ENCODE measurements at regions not wholly inside any gene's neighbourhood (a gene's known extent, or its start where the extent isn't known, plus 50 kb on each side); places are given as distances from the start of the nearest gene placed in this dataset.
A peak's percentile ranks its signal among the peaks of the same experiment; 100 is the strongest.

- no peaks in the 10 kb centered on the region for H3K79me2 ChIP-seq (ENCODE audit: control insufficient read depth, insufficient read depth, low read length)
- no peak overlapping the region for H2BK15ac ChIP-seq (replicated peaks; ENCODE audit: low read depth)
- no peak overlapping the region for H3K56ac ChIP-seq (ENCODE audit: low read length)
- H2BK5ac ChIP-seq (ENCODE audit: low read length) = no peak overlapping the region
- peak overlapping the region; percentile 5 for H4K8ac ChIP-seq (ENCODE audit: low read depth, low read length)
- H3K4me3 ChIP-seq (ENCODE audit: low read length) = no peak overlapping the region
- H3K4ac ChIP-seq (ENCODE audit: low read depth, low read length) = no peak overlapping the region
- no peaks in the 10 kb centered on the region for H3K36me3 ChIP-seq (ENCODE audit: control insufficient read depth, insufficient read depth, low read length)
- H3K4me1 ChIP-seq (ENCODE audit: control insufficient read depth, low read depth, low read length) = no peaks in the 10 kb centered on the region
- no peak overlapping the region for H3K18ac ChIP-seq (ENCODE audit: low read length)
- no peak overlapping the region for H2BK120ac ChIP-seq (ENCODE audit: low read depth, low read length)
- H3K27ac ChIP-seq (ENCODE audit: low read depth, low read length) = no peak overlapping the region
- H3K79me1 ChIP-seq (ENCODE audit: low read length) = no peaks in the 10 kb centered on the region
- WGBS (ENCODE audit: extremely low coverage, insufficient coverage, low lambda C conversion rate) = no CpG with 5 or more reads among the region's 3 CpGs
- H3K9ac ChIP-seq (ENCODE audit: low read length) = no peak overlapping the region
- H3K23ac ChIP-seq (ENCODE audit: low read length) = no peak overlapping the region
- H2AK5ac ChIP-seq (ENCODE audit: low read length) = no peak overlapping the region
- H3K27me3 ChIP-seq (ENCODE audit: insufficient read depth, low read length, poor library complexity) = no peaks in the 10 kb centered on the region
- no peak overlapping the region for H4K5ac ChIP-seq (ENCODE audit: low read length)
- DNase-seq = no peak
- no peak overlapping the region for H3K4me2 ChIP-seq (ENCODE audit: low read length)
Observed at GRCh38 chr2:198917926-198918720, 539.6 kb downstream of the SATB2 start.

DNA sequence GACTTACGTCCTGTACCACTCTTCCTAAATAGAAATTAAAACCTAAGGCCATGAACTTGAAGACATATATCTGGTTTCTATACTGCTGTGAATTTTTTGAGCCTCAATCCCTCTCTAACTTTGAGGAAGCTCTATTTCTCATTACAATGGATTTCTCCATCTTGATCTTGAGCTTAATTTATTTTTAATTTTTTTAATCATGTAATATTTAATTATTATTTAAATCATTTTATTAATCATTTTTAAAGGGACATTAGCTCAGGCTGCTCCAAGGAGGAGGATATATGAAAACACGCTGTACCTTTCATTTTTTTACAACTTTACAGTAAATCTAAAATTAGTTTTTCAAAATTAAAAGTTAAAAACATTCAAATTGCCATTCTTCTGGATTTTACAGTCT, 540.5 kb downstream of the SATB2 start:
- no peak overlapping the region for H4K5ac ChIP-seq (ENCODE audit: low read length)
- H3K27ac ChIP-seq (ENCODE audit: low read depth, low read length) = no peak overlapping the region
- no peak overlapping the region for H2BK15ac ChIP-seq (replicated peaks; ENCODE audit: low read depth)
- no peak overlapping the region for H3K18ac ChIP-seq (ENCODE audit: low read length)
- no peak overlapping the region for H3K4me2 ChIP-seq (ENCODE audit: low read length)
- H3K36me3 ChIP-seq (ENCODE audit: control insufficient read depth, insufficient read depth, low read length) = no peaks in the 10 kb centered on the region
- H3K79me1 ChIP-seq (ENCODE audit: low read length) = no peaks in the 10 kb centered on the region
- H3K9ac ChIP-seq (ENCODE audit: low read length) = no peak overlapping the region
- no peak overlapping the region for H3K56ac ChIP-seq (ENCODE audit: low read length)
- H3K23ac ChIP-seq (ENCODE audit: low read length) = no peak overlapping the region
- H2BK120ac ChIP-seq (ENCODE audit: low read depth, low read length) = no peak overlapping the region
- no peak overlapping the region for H3K4ac ChIP-seq (ENCODE audit: low read depth, low read length)
- H3K27me3 ChIP-seq (ENCODE audit: insufficient read depth, low read length, poor library complexity) = no peaks in the 10 kb centered on the region
- no peak overlapping the region for H2AK5ac ChIP-seq (ENCODE audit: low read length)
- H2BK5ac ChIP-seq (ENCODE audit: low read length) = no peak overlapping the region
- H3K4me3 ChIP-seq (ENCODE audit: low read length) = no peak overlapping the region
- DNase-seq = no peak
- WGBS (ENCODE audit: extremely low coverage, insufficient coverage, low lambda C conversion rate) = no CpG with 5 or more reads among the region's 2 CpGs
- no peaks in the 10 kb centered on the region for H3K79me2 ChIP-seq (ENCODE audit: control insufficient read depth, insufficient read depth, low read length)
- H3K4me1 ChIP-seq (ENCODE audit: control insufficient read depth, low read depth, low read length) = no peaks in the 10 kb centered on the region
- no peak overlapping the region for H4K8ac ChIP-seq (ENCODE audit: low read depth, low read length)

GRCh38 chr2:198916548-198917080, 541.1 kb downstream of the SATB2 start:
- Histone ChIP-seq H2BK15ac (replicated peaks; ENCODE audit: low read depth) (no peak overlapping the region), H3K36me3 (ENCODE audit: control insufficient read depth, insufficient read depth, low read length) (no peaks in the 10 kb centered on the region), H3K4ac (ENCODE audit: low read depth, low read length) (no peak overlapping the region), H3K18ac (ENCODE audit: low read length) (no peak overlapping the region), H4K5ac (ENCODE audit: low read length) (no peak overlapping the region), H3K79me2 (ENCODE audit: control insufficient read depth, insufficient read depth, low read length) (no peaks in the 10 kb centered on the region), H2BK5ac (ENCODE audit: low read length) (no peak overlapping the region), H3K79me1 (ENCODE audit: low read length) (no peaks in the 10 kb centered on the region), H3K4me1 (ENCODE audit: control insufficient read depth, low read depth, low read length) (no peaks in the 10 kb centered on the region), H3K27ac (ENCODE audit: low read depth, low read length) (no peak overlapping the region), H4K8ac (ENCODE audit: low read depth, low read length) (no peak overlapping the region), H3K4me3 (ENCODE audit: low read length) (no peak overlapping the region), H3K27me3 (ENCODE audit: insufficient read depth, low read length, poor library complexity) (no peaks in the 10 kb centered on the region), H3K4me2 (ENCODE audit: low read length) (no peak overlapping the region), H2AK5ac (ENCODE audit: low read length) (no peak overlapping the region), H3K56ac (ENCODE audit: low read length) (no peak overlapping the region), H3K23ac (ENCODE audit: low read length) (no peak overlapping the region), H3K9ac (ENCODE audit: low read length) (no peak overlapping the region), H2BK120ac (ENCODE audit: low read depth, low read length) (no peak overlapping the region)
- no peak for DNase-seq
- no CpG with 5 or more reads among the region's 6 CpGs for WGBS (ENCODE audit: extremely low coverage, insufficient coverage, low lambda C conversion rate)

GRCh38 chr2:198913394-198914152, 544.2 kb downstream of the SATB2 start:
- H3K4me3 ChIP-seq (ENCODE audit: low read length) = no peak overlapping the region

DNA sequence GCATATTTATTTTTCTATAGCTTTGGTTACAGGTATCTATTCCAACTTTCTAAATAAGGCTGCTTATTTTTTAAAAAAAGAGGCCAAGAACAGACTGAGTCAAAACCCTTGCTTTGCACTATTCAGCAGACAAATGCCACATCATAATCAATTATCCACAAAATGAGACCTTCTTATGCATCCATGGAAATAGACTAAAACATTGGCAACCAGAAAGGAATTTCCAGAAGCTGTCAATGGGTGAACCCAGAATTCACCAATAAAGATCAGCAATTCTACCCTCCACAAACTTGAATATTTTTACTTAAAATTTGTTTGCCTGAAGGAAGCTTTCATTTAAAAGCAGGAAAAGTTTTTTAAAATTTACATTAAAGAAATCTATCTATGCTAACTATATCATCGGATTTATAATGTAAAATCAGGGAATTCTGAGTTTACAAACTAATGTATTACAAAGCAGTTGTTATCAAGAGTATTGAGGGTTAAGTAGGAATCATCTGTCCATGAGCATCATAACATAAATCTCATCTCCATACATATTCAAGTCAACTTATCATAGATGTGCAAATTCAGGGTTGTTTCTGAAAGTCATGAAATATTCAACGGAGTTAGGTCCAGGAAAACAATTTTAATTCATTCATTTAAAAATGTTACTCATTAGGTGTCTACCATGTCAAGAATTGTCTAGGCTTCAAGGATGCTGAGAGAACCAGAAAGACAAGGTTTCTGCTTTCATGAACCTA, 548.0 kb downstream of the SATB2 start:
- Histone ChIP-seq H3K79me1 (ENCODE audit: low read length) (no peaks in the 10 kb centered on the region), H3K4me3 (ENCODE audit: low read length) (no peak overlapping the region), H3K18ac (ENCODE audit: low read length) (no peak overlapping the region), H2BK5ac (ENCODE audit: low read length) (no peak overlapping the region), H3K4me1 (ENCODE audit: control insufficient read depth, low read depth, low read length) (no peaks in the 10 kb centered on the region), H4K8ac (ENCODE audit: low read depth, low read length) (no peak overlapping the region), H3K27me3 (ENCODE audit: insufficient read depth, low read length, poor library complexity) (no peaks in the 10 kb centered on the region), H3K23ac (ENCODE audit: low read length) (no peak overlapping the region), H3K9ac (ENCODE audit: low read length) (no peak overlapping the region), H2BK15ac (replicated peaks; ENCODE audit: low read depth) (no peak overlapping the region), H2BK120ac (ENCODE audit: low read depth, low read length) (no peak overlapping the region), H4K5ac (ENCODE audit: low read length) (no peak overlapping the region), H3K56ac (ENCODE audit: low read length) (no peak overlapping the region), H3K36me3 (ENCODE audit: control insufficient read depth, insufficient read depth, low read length) (no peaks in the 10 kb centered on the region), H3K27ac (ENCODE audit: low read depth, low read length) (no peak overlapping the region), H3K4me2 (ENCODE audit: low read length) (no peak overlapping the region), H3K79me2 (ENCODE audit: control insufficient read depth, insufficient read depth, low read length) (no peaks in the 10 kb centered on the region), H3K4ac (ENCODE audit: low read depth, low read length) (no peak overlapping the region), H2AK5ac (ENCODE audit: low read length) (no peak overlapping the region)
- DNase-seq = no peak
- WGBS (ENCODE audit: extremely low coverage, insufficient coverage, low lambda C conversion rate) = no CpG with 5 or more reads among the region's 2 CpGs

More at GRCh38 chr2:198913394-198914152, 544.2 kb downstream of the SATB2 start:
- no peak overlapping the region for H3K4ac ChIP-seq (ENCODE audit: low read depth, low read length)
- no peak overlapping the region for H3K18ac ChIP-seq (ENCODE audit: low read length)
- H3K36me3 ChIP-seq (ENCODE audit: control insufficient read depth, insufficient read depth, low read length) = no peaks in the 10 kb centered on the region
- H2BK120ac ChIP-seq (ENCODE audit: low read depth, low read length) = no peak overlapping the region
- H4K5ac ChIP-seq (ENCODE audit: low read length) = no peak overlapping the region
- no peak overlapping the region for H2BK15ac ChIP-seq (replicated peaks; ENCODE audit: low read depth)
- H3K56ac ChIP-seq (ENCODE audit: low read length) = no peak overlapping the region
- no peak overlapping the region for H4K8ac ChIP-seq (ENCODE audit: low read depth, low read length)
- H3K79me2 ChIP-seq (ENCODE audit: control insufficient read depth, insufficient read depth, low read length) = no peaks in the 10 kb centered on the region
- no peak overlapping the region for H2AK5ac ChIP-seq (ENCODE audit: low read length)
- no peaks in the 10 kb centered on the region for H3K79me1 ChIP-seq (ENCODE audit: low read length)
- no peak for DNase-seq
- H3K4me2 ChIP-seq (ENCODE audit: low read length) = no peak overlapping the region
- H3K27ac ChIP-seq (ENCODE audit: low read depth, low read length) = no peak overlapping the region
- H2BK5ac ChIP-seq (ENCODE audit: low read length) = no peak overlapping the region
- H3K23ac ChIP-seq (ENCODE audit: low read length) = no peak overlapping the region
- no peaks in the 10 kb centered on the region for H3K4me1 ChIP-seq (ENCODE audit: control insufficient read depth, low read depth, low read length)
- no peaks in the 10 kb centered on the region for H3K27me3 ChIP-seq (ENCODE audit: insufficient read depth, low read length, poor library complexity)
- H3K9ac ChIP-seq (ENCODE audit: low read length) = no peak overlapping the region
